Upper lobe of left lung (tissue), 6 donors: ENCODE measurements at regions not wholly inside any gene's neighbourhood (a gene's known extent, or its start where the extent isn't known, plus 50 kb on each side); places are given as distances from the start of the nearest gene placed in this dataset.

Experiments
- ATAC-seq, 2 donors: fragments of 200-7000 bp; cut with Tn5 transposase; one replicate each; pipeline ENCODE4 v1.9.1; 2022; ENCODE audit warnings: mild to moderate bottlenecking in 2 of 2, moderate library complexity in 2 of 2; ENCODE audit not compliant: low FRiP score in 2 of 2
- DNase-seq, 2 donors: peaks; one replicate each; pipeline ENCODE4 v3.0.0-alpha.2; 2019 to 2020
- H3K27ac ChIP-seq, 4 donors: fragments of 200-600 bp; sonication (generic); one replicate each; pipeline ENCODE4 v1.5.1; 2016 to 2019
- H3K27me3 ChIP-seq, 4 donors: fragments of 200-600 bp; sonication (generic); one replicate each; pipeline ENCODE4 v1.5.1; 2017 to 2019
- H3K36me3 ChIP-seq, 4 donors: fragments of 200-600 bp; sonication (generic); one replicate each; pipeline ENCODE4 v1.5.1; 2016 to 2019
- H3K4me1 ChIP-seq, 4 donors: fragments of 200-600 bp; sonication (generic); one replicate each; pipeline ENCODE4 v1.5.1; 2018 to 2019
- H3K4me3 ChIP-seq, 4 donors: fragments of 200-600 bp; sonication (generic); one replicate each; pipeline ENCODE4 v1.5.1; 2017 to 2019; ENCODE audit warnings: mild to moderate bottlenecking in 2 of 4, moderate library complexity in 1 of 4
- H3K9me3 ChIP-seq, 4 donors: fragments of 200-600 bp; sonication (generic); one replicate each; pipeline ENCODE4 v1.5.1; 2018 to 2019
- EP300 ChIP-seq, 4 donors: sonication (generic); formaldehyde crosslinking; IDR thresholded peaks; one replicate each; pipeline ENCODE4 v1.5.1; 2017; ENCODE audit warnings: antibody characterized with exemption in 4 of 4, control low read depth in 2 of 4
- POLR2A ChIP-seq, 4 donors: fragments of 450-650 bp; IDR thresholded peaks; one replicate each; pipeline ENCODE4 v1.5.1; 2016 to 2017; ENCODE audit warnings: antibody characterized with exemption in 4 of 4, mild to moderate bottlenecking in 2 of 4
- POLR2AphosphoS5 ChIP-seq, 2 donors: sonication (generic); formaldehyde crosslinking; IDR thresholded peaks; one replicate each; pipeline ENCODE4 v1.5.1; 2017; ENCODE audit warnings: antibody characterized with exemption in 2 of 2
- WGBS, 2 donors: methylation state at CpG; one replicate each; pipeline ENCODE4 v1.1.5; 2017 to 2018; 5-methylcytosine and 5-hydroxymethylcytosine counted together
- TF ChIP-seq, protein P1 (sequence below), 6 experiments: fragments of 450-650 bp in 4 of 6; fragments of 200-600 bp in 2 of 6; sonication (generic) in 2 of 6; IDR thresholded peaks; one replicate each; pipeline ENCODE4 v1.5.1; 2016 to 2019; ENCODE audit warnings: antibody characterized with exemption in 6 of 6
- donor health status: DM: no; HTN: no; CAD: no; lungs with moderate emphysema.
- donor health status: DM: no; HTN: yes; CAD: no; lungs with severe emphysema.

DNA sequence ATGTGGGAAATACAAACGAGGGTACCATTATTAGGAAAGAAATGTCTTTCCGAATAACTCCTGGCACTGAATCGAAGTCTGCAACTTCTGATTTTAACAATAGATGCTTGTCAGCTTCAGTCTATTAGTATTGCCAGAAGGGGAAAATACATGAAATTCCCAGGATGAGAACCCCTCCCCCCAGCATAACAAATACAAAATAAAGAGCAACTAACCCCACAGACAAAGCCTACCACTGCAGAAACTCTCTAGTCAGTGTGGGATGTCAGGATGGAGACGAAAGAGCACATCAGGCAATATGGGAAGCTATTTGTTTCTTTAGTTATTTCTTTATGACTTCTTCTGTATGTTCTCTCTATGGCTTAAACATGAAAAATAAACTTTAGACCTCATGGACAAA, 365.0 kb upstream of the CDH2 start:
- H3K27me3 ChIP-seq, result no peaks in the 10 kb centered on the region
- no peaks in the 10 kb centered on the region for H3K9me3 ChIP-seq
- DNase-seq (no peak), ATAC-seq (no peak)
- TF ChIP-seq, protein P1, sequence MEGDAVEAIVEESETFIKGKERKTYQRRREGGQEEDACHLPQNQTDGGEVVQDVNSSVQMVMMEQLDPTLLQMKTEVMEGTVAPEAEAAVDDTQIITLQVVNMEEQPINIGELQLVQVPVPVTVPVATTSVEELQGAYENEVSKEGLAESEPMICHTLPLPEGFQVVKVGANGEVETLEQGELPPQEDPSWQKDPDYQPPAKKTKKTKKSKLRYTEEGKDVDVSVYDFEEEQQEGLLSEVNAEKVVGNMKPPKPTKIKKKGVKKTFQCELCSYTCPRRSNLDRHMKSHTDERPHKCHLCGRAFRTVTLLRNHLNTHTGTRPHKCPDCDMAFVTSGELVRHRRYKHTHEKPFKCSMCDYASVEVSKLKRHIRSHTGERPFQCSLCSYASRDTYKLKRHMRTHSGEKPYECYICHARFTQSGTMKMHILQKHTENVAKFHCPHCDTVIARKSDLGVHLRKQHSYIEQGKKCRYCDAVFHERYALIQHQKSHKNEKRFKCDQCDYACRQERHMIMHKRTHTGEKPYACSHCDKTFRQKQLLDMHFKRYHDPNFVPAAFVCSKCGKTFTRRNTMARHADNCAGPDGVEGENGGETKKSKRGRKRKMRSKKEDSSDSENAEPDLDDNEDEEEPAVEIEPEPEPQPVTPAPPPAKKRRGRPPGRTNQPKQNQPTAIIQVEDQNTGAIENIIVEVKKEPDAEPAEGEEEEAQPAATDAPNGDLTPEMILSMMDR (IDR thresholded peaks at IDR 0.05), result no peak
- no peak for TF ChIP-seq POLR2A (IDR thresholded peaks at IDR 0.05)
- TF ChIP-seq POLR2AphosphoS5 (IDR thresholded peaks at IDR 0.05), result no peak
- TF ChIP-seq EP300 (IDR thresholded peaks at IDR 0.05), result no peak
- no peaks in the 10 kb centered on the region for H3K36me3 ChIP-seq
- H3K27ac ChIP-seq, result no peak overlapping the region
- no peaks in the 10 kb centered on the region for H3K4me1 ChIP-seq
- no peak overlapping the region for H3K4me3 ChIP-seq
- WGBS, 2 donors, result 75 to 80% methylated on average over 4 of the region's 4 CpGs

DNA sequence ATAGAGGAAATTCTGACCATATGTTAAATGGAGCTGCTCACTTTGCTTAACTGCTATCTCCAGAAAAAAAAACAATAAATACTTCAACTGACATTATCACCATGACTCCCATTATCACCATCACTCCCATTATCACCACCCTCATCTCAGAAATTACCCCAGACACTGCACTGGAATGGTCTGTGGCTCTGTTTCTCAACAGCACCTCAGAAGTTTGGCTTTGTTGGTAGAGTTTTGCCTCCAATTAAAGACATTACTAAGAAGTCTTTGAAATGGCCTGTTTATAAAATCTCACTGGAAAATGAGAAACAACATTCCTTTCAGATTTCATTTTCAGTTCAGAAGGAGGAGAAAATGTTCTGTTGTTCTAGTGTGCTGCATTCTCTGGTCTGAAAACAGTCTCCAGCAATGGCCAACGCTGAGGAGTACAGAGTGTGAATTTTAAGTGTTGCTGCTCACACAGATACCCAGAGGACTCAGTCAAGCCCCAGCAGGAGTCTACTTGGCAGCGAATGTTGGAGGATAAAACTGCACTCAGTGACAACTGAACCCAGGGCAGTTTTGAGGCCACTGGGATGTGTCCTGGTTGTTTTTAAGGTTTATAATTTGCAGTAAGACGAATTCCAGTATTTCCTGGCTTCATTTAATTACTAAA, 364.5 kb upstream of the CDH2 start:
- DNase-seq (no peak), ATAC-seq (no peak)
- no peak for TF ChIP-seq EP300 (IDR thresholded peaks at IDR 0.05)
- TF ChIP-seq POLR2A (IDR thresholded peaks at IDR 0.05), result no peak
- TF ChIP-seq, protein P1 (IDR thresholded peaks at IDR 0.05), result no peak
- no peak for TF ChIP-seq POLR2AphosphoS5 (IDR thresholded peaks at IDR 0.05)
- no peaks in the 10 kb centered on the region for H3K27me3 ChIP-seq
- no peak overlapping the region for H3K27ac ChIP-seq
- no peaks in the 10 kb centered on the region for H3K4me1 ChIP-seq
- H3K4me3 ChIP-seq, result no peak overlapping the region
- WGBS, 2 donors, result 33 to 54% methylated on average over 3 of the region's 3 CpGs
- no peaks in the 10 kb centered on the region for H3K36me3 ChIP-seq
- H3K9me3 ChIP-seq, result no peaks in the 10 kb centered on the region

DNA sequence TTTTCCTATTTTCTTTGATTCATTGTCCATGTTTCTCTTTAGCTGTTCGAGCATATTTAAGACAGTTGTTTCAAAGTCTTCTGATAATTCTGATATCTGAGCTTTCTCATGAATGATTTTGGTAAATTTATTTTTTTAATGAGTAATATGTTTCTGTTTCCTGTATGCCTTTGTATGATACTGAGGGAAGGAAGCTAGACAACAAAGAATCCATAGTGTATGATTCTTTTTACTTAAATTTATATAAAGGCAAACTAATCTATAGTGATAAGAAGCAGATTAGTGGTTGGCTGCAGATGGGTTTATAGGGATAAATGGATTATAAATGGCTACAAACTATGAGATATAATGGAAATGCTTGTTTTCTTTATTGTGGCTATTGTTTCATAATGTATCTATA, 352.7 kb upstream of the CDH2 start:
- Histone ChIP-seq H3K4me1 (no peaks in the 10 kb centered on the region), H3K27ac (no peak overlapping the region), H3K9me3 (no peaks in the 10 kb centered on the region), H3K4me3 (no peak overlapping the region), H3K36me3 (no peaks in the 10 kb centered on the region), H3K27me3 (no peaks in the 10 kb centered on the region)
- WGBS, 2 donors, result 81 to 83% methylated on average over 1 of the region's 1 CpG
- DNase-seq (no peak), ATAC-seq (no peak)
- no peak for TF ChIP-seq POLR2AphosphoS5 (IDR thresholded peaks at IDR 0.05)
- no peak for TF ChIP-seq EP300 (IDR thresholded peaks at IDR 0.05)
- TF ChIP-seq POLR2A (IDR thresholded peaks at IDR 0.05), result no peak
- TF ChIP-seq, protein P1 (IDR thresholded peaks at IDR 0.05), result no peak

GRCh38 chr18:28526196-28526595, 349.3 kb upstream of the CDH2 start:
- Histone ChIP-seq H3K27ac (no peak overlapping the region), H3K4me3 (no peak overlapping the region), H3K27me3 (no peaks in the 10 kb centered on the region), H3K9me3 (no peaks in the 10 kb centered on the region), H3K4me1 (no peaks in the 10 kb centered on the region), H3K36me3 (no peaks in the 10 kb centered on the region)
- WGBS, 2 donors, result 95 to 96% methylated on average over 1 of the region's 1 CpG
- TF ChIP-seq EP300 (IDR thresholded peaks at IDR 0.05) (no peak), POLR2A (IDR thresholded peaks at IDR 0.05) (no peak), POLR2AphosphoS5 (IDR thresholded peaks at IDR 0.05) (no peak)
- TF ChIP-seq, protein P1 (IDR thresholded peaks at IDR 0.05), result no peak
- ATAC-seq (no peak), DNase-seq (no peak)
